MM.1S (cell line): ENCODE measurements at regions not wholly inside any gene's neighbourhood (a gene's known extent, or its start where the extent isn't known, plus 50 kb on each side); places are given as distances from the start of the nearest gene placed in this dataset.

Experiments used
- DNase-seq: peaks from one replicate; pipeline ENCODE4 v3.0.0-alpha.2; 2015
- H2AFZ ChIP-seq: fragments of 300-600 bp; sonication (generic); 2 replicates; pipeline ENCODE4 v1.6.0; 2016; ENCODE audit warnings: antibody characterized with exemption, low read length
- H3F3A ChIP-seq: fragments of 300-600 bp; sonication (generic); 2 replicates; pipeline ENCODE4 v1.6.1; 2016; ENCODE audit warnings: mild to moderate bottlenecking, antibody characterized with exemption, low read length, moderate library complexity, mixed read lengths; ENCODE audit not compliant: insufficient read depth
- H3K27ac ChIP-seq: fragments of 300-600 bp; sonication (generic); 2 replicates; pipeline ENCODE4 v1.5.1; 2016; ENCODE audit warnings: mild to moderate bottlenecking, low read length
- H3K27me3 ChIP-seq: fragments of 300-600 bp; sonication (generic); replicated peaks from 2 replicates; pipeline ENCODE4 v1.6.0; 2016; ENCODE audit warnings: low read length; ENCODE audit not compliant: insufficient read depth
- H3K36me3 ChIP-seq: fragments of 300-600 bp; sonication (generic); replicated peaks from 2 replicates; pipeline ENCODE4 v1.6.1; 2016; ENCODE audit warnings: mild to moderate bottlenecking, low read length, mixed read lengths; ENCODE audit not compliant: insufficient read depth
- H3K4me1 ChIP-seq: fragments of 300-600 bp; sonication (generic); 2 replicates; pipeline ENCODE4 v1.6.1; 2016; ENCODE audit warnings: low read length, mixed read lengths
- H3K4me2 ChIP-seq: fragments of 300-600 bp; sonication (generic); 2 replicates; pipeline ENCODE4 v1.6.0; 2016; ENCODE audit warnings: low read depth, low read length
- H3K4me3 ChIP-seq: fragments of 300-600 bp; sonication (generic); 2 replicates; pipeline ENCODE4 v1.5.1; 2016; ENCODE audit warnings: low read length, mixed read lengths
- H3K79me2 ChIP-seq: fragments of 300-600 bp; sonication (generic); 2 replicates; pipeline ENCODE4 v1.6.1; 2016; ENCODE audit warnings: mixed run types, low read length, mixed read lengths
- H3K9ac ChIP-seq: fragments of 300-600 bp; sonication (generic); 2 replicates; pipeline ENCODE4 v1.6.1; 2016; ENCODE audit warnings: low read length, mixed read lengths
- H3K9me2 ChIP-seq: fragments of 300-600 bp; sonication (generic); replicated peaks from 2 replicates; pipeline ENCODE4 v1.6.1; 2016; ENCODE audit warnings: mild to moderate bottlenecking, low read length, mixed read lengths; ENCODE audit not compliant: insufficient read depth
- H3K9me3 ChIP-seq: fragments of 300-600 bp; sonication (generic); replicated peaks from 2 replicates; pipeline ENCODE4 v1.6.1; 2016; ENCODE audit warnings: mild to moderate bottlenecking, low read length, mixed read lengths; ENCODE audit not compliant: insufficient read depth
- H4K20me1 ChIP-seq: fragments of 300-600 bp; sonication (generic); 2 replicates; pipeline ENCODE4 v1.6.1; 2016; ENCODE audit warnings: mild to moderate bottlenecking, low read length, moderate library complexity, mixed read lengths; ENCODE audit not compliant: insufficient read depth
- CTCF ChIP-seq: fragments of 300-600 bp; sonication (generic); IDR thresholded peaks from 2 replicates; pipeline ENCODE4 v1.5.1; 2016; ENCODE audit warnings: antibody characterized with exemption, low read length, mixed read lengths
- EZH2 ChIP-seq: fragments of 300-600 bp; sonication (generic); optimal IDR thresholded peaks from 2 replicates; pipeline ENCODE3; 2017; ENCODE audit warnings: low read depth, mild to moderate bottlenecking, antibody characterized with exemption, low read length, mixed read lengths
- EZH2phosphoT487 ChIP-seq: fragments of 300-600 bp; sonication (generic); IDR thresholded peaks from 2 replicates; pipeline ENCODE4 v1.6.1; 2018; ENCODE audit warnings: antibody characterized with exemption, low read length

GRCh38 chr16:73888840-73889490 is 407.6 kb upstream of the PSMD7 start:
- Histone ChIP-seq H3K4me3 (no peak overlapping the region), H3K9me3 (no peaks in the 10 kb centered on the region), H2AFZ (no peak overlapping the region), H3K9ac (no peak overlapping the region), H3K9me2 (no peaks in the 10 kb centered on the region), H3K4me2 (no peak overlapping the region), H3K36me3 (no peaks in the 10 kb centered on the region), H3K27ac (no peak overlapping the region), H4K20me1 (no peaks in the 10 kb centered on the region), H3F3A (no peaks in the 10 kb centered on the region), H3K4me1 (no peaks in the 10 kb centered on the region), H3K79me2 (no peaks in the 10 kb centered on the region), H3K27me3 (no peaks in the 10 kb centered on the region)
- DNase-seq: no peak
- TF ChIP-seq EZH2phosphoT487 (no peak), CTCF (no peak), EZH2 (no peak)

- H3K9me2 ChIP-seq: no peaks in the 10 kb centered on the region
- H3K79me2 ChIP-seq: no peaks in the 10 kb centered on the region
- no peak overlapping the region for H3K4me3 ChIP-seq
- H4K20me1 ChIP-seq: no peaks in the 10 kb centered on the region
- no peak overlapping the region for H3K27ac ChIP-seq
- no peak overlapping the region for H3K4me2 ChIP-seq
- H3K9me3 ChIP-seq: no peaks in the 10 kb centered on the region
- H3K36me3 ChIP-seq: no peaks in the 10 kb centered on the region
- no peak overlapping the region for H2AFZ ChIP-seq
- H3K9ac ChIP-seq: no peak overlapping the region
- DNase-seq: no peak
- no peaks in the 10 kb centered on the region for H3F3A ChIP-seq
- TF ChIP-seq EZH2 (no peak), EZH2phosphoT487 (no peak), CTCF (no peak)
- H3K4me1 ChIP-seq: no peaks in the 10 kb centered on the region
- H3K27me3 ChIP-seq: no peaks in the 10 kb centered on the region
These were observed 408.7 kb upstream of the PSMD7 start for GRCh38 chr16:73887911-73888310.

- H3K9ac ChIP-seq: no peak overlapping the region
- no peaks in the 10 kb centered on the region for H3K27me3 ChIP-seq
- H3K9me2 ChIP-seq: no peaks in the 10 kb centered on the region
- H3K27ac ChIP-seq: no peak overlapping the region
- H3K79me2 ChIP-seq: no peaks in the 10 kb centered on the region
- TF ChIP-seq CTCF (no peak), EZH2phosphoT487 (no peak), EZH2 (no peak)
- H3K9me3 ChIP-seq: no peaks in the 10 kb centered on the region
- no peak overlapping the region for H3K4me3 ChIP-seq
- H3K36me3 ChIP-seq: no peaks in the 10 kb centered on the region
- H3K4me1 ChIP-seq: no peaks in the 10 kb centered on the region
- H4K20me1 ChIP-seq: no peaks in the 10 kb centered on the region
- no peaks in the 10 kb centered on the region for H3F3A ChIP-seq
- H3K4me2 ChIP-seq: no peak overlapping the region
- no peak for DNase-seq
- H2AFZ ChIP-seq: no peak overlapping the region
These were observed 410.2 kb upstream of the PSMD7 start for GRCh38 chr16:73886426-73886825.
